PFSK-1 (cell line): ENCODE measurements at regions not wholly inside any gene's neighbourhood (a gene's known extent, or its start where the extent isn't known, plus 50 kb on each side); places are given as distances from the start of the nearest gene placed in this dataset.

Source experiments
- SIN3A ChIP-seq: IDR thresholded peaks from 2 replicates; pipeline ENCODE4 v1.6.1; 2012; ENCODE audit warnings: mild to moderate bottlenecking, low read length, moderate library complexity, borderline replicate concordance; ENCODE audit not compliant: insufficient read depth
- TAF1 ChIP-seq: IDR thresholded peaks from 2 replicates; pipeline ENCODE4 v1.6.1; 2012; ENCODE audit warnings: low read length, control low read depth, borderline replicate concordance; ENCODE audit not compliant: insufficient read depth

GRCh38 chr5:92838253-92838652 is 742.8 kb downstream of the NR2F1-AS1 start:
- TF ChIP-seq SIN3A (no peak), TAF1 (no peak)
